ENCODE measurements at regions not wholly inside any gene's neighbourhood (a gene's known extent, or its start where the extent isn't known, plus 50 kb on each side); places are given as distances from the start of the nearest gene placed in this dataset.
"Not testable (repeated sequence)": the region's sequence is repeated elsewhere in the genome, so short reads cannot be mapped to it uniquely, and the experiment has no call there.

- DNase-seq (ENCODE audit: low read depth in 1 of 2, low spot score in 1 of 2) = no peak
These were observed 136.5 kb downstream of the TFCP2L1 start for GRCh38 chr2:121148481-121148880.

GRCh38 chr2:121149384-121149783, 135.6 kb downstream of the TFCP2L1 start:
- DNase-seq (ENCODE audit: low read depth in 1 of 2, low spot score in 1 of 2) = no peak

GRCh38 chr2:121150126-121150525, 134.9 kb downstream of the TFCP2L1 start:
- no peak for DNase-seq (ENCODE audit: low read depth in 1 of 2, low spot score in 1 of 2)

- DNase-seq (ENCODE audit: low read depth in 1 of 2, low spot score in 1 of 2) = no peak
These were observed 134.3 kb downstream of the TFCP2L1 start for GRCh38 chr2:121150713-121151112.

- no peak for DNase-seq (ENCODE audit: low read depth in 1 of 2, low spot score in 1 of 2)
These were observed 133.5 kb downstream of the TFCP2L1 start for GRCh38 chr2:121151311-121152109.

GRCh38 chr2:121152861-121153260, 132.1 kb downstream of the TFCP2L1 start:
- DNase-seq (ENCODE audit: low read depth in 1 of 2, low spot score in 1 of 2) = no peak

- DNase-seq (ENCODE audit: low read depth in 1 of 2, low spot score in 1 of 2) = no peak
These were observed 131.5 kb downstream of the TFCP2L1 start for GRCh38 chr2:121153516-121153915.

GRCh38 chr2:121155502-121156056, 129.4 kb downstream of the TFCP2L1 start:
- DNase-seq (ENCODE audit: low read depth in 1 of 2, low spot score in 1 of 2) = no peak

GRCh38 chr2:121157481-121157880, 127.5 kb downstream of the TFCP2L1 start:
- not testable (repeated sequence) for DNase-seq (ENCODE audit: low read depth in 1 of 2, low spot score in 1 of 2)

- DNase-seq (ENCODE audit: low read depth in 1 of 2, low spot score in 1 of 2) = no peak
These were observed 125.5 kb downstream of the TFCP2L1 start for GRCh38 chr2:121159291-121160071.

- DNase-seq (ENCODE audit: low read depth in 1 of 2, low spot score in 1 of 2) = no peak
These were observed 124.6 kb downstream of the TFCP2L1 start for GRCh38 chr2:121160366-121160765.

- DNase-seq (ENCODE audit: low read depth in 1 of 2, low spot score in 1 of 2) = no peak
These were observed 123.7 kb downstream of the TFCP2L1 start for GRCh38 chr2:121161272-121161671.

- no peak for DNase-seq (ENCODE audit: low read depth in 1 of 2, low spot score in 1 of 2)
These were observed 122.1 kb downstream of the TFCP2L1 start for GRCh38 chr2:121162893-121163292.

- DNase-seq (ENCODE audit: low read depth in 1 of 2, low spot score in 1 of 2) = no peak
These were observed 121.0 kb downstream of the TFCP2L1 start for GRCh38 chr2:121164042-121164441.

- no peak for DNase-seq (ENCODE audit: low read depth in 1 of 2, low spot score in 1 of 2)
These were observed 119.9 kb downstream of the TFCP2L1 start for GRCh38 chr2:121165038-121165542.
